ENCODE measurements at regions not wholly inside any gene's neighbourhood (a gene's known extent, or its start where the extent isn't known, plus 50 kb on each side); places are given as distances from the start of the nearest gene placed in this dataset.
A peak's percentile ranks its signal among the peaks of the same experiment; 100 is the strongest.

- no peak for TF ChIP-seq CTCF (IDR thresholded peaks at IDR 0.05; ENCODE audit: extremely low read depth, insufficient read depth, missing control alignments)
- in situ Hi-C loops (cut with MboI; ENCODE audit: low pct_unique_long_range_greater_than_20kb, low sequenced_read_pairs, unreplicated experiment): no loop called here
- no peak for DNase-seq (ENCODE audit: low spot score)
These were observed 353.8 kb downstream of the PREX1 start for GRCh38 chr20:48474022-48474421.

GRCh38 chr20:48471759-48472408 is 355.9 kb downstream of the PREX1 start:
- no peak for DNase-seq (ENCODE audit: low spot score)
- in situ Hi-C loops (cut with MboI; ENCODE audit: low pct_unique_long_range_greater_than_20kb, low sequenced_read_pairs, unreplicated experiment): no loop called here
- no peak for TF ChIP-seq CTCF (IDR thresholded peaks at IDR 0.05; ENCODE audit: extremely low read depth, insufficient read depth, missing control alignments)

DNA sequence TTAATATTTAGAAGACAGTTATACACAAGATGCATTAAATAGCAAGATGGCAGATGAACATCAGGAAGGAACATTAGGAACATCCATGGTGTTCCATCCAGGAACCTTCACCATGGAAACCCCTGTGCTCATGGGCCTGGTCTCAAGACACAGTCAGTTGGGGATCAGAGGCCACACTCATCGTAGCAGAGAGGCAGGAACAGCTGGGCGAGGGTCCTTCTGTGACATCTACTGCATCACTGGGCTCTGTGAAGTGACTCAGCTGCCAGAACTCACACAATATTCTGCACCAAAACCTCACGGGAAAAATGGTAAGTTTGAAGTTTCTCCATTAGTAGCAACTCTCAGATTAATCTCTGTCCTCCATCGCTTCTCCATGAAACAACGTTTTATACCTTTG is 356.6 kb downstream of the PREX1 start:
- DNase-seq (ENCODE audit: low spot score): no peak
- TF ChIP-seq CTCF (IDR thresholded peaks at IDR 0.05; ENCODE audit: extremely low read depth, insufficient read depth, missing control alignments): no peak
- in situ Hi-C loops (cut with MboI; ENCODE audit: low pct_unique_long_range_greater_than_20kb, low sequenced_read_pairs, unreplicated experiment): no loop called here

DNA sequence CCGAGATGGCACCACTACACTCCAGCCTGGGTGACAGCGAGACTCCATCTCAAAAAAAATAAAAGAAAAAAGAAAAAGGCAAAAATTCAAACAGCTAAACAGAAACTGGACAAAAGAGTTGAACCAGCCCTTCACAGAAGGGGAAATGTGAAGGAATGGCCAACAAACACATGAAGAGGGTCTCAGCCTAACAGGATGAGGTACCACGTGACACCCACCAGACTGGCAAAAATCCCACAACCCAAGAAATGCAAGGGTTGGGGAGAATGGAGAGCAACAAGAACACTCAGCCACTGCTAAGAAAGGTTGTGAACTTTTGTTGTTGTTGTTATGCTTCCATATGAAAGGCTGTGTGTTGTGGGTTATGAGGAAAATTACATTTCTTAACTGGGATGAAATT is 357.7 kb downstream of the PREX1 start:
- no peak for TF ChIP-seq CTCF (IDR thresholded peaks at IDR 0.05; ENCODE audit: extremely low read depth, insufficient read depth, missing control alignments)
- in situ Hi-C loops (cut with MboI; ENCODE audit: low pct_unique_long_range_greater_than_20kb, low sequenced_read_pairs, unreplicated experiment): no loop called here
- no peak for DNase-seq (ENCODE audit: low spot score)

DNA sequence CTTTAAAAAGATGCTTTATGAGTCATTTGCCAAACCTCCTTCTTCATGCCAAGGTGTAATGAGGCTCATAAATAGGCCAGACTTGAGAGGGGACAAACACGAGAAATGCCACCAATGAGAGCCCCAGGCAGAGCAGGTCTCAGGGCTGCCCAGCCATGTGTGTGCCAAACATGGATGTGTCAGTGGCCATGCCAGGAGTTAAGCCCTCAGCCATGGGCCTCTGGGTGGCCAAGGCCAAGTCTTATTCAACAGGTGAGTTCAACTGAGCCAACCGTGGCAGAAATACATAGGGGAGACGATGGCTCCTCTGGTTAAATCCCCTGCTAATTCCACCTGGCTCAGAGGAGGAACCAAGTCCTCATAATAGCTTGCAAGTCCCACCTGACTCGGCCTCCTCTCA is 358.8 kb downstream of the PREX1 start:
- in situ Hi-C loops (cut with MboI; ENCODE audit: low pct_unique_long_range_greater_than_20kb, low sequenced_read_pairs, unreplicated experiment): no loop called here
- DNase-seq (ENCODE audit: low spot score): no peak
- no peak for TF ChIP-seq CTCF (IDR thresholded peaks at IDR 0.05; ENCODE audit: extremely low read depth, insufficient read depth, missing control alignments)

DNA sequence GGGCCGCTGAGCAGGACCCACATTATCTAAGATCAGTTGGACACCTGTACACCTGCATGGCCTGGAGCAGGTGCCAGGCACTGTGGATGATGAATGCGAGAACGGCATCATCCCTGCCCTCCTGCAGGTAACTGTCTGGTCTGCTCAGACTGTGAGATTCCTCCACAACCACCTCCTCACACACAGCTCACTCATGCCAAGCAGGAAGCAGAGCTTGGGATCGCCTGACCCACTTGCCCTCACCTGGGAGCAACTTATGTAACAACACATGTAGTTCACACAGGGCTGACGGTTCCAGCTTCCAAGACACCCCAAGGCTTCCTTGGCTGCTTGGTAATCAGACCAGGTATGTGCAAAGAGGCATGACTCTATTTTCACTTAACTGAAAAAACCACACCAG is 359.2 kb downstream of the PREX1 start:
- in situ Hi-C loops (cut with MboI; ENCODE audit: low pct_unique_long_range_greater_than_20kb, low sequenced_read_pairs, unreplicated experiment): no loop called here
- no peak for TF ChIP-seq CTCF (IDR thresholded peaks at IDR 0.05; ENCODE audit: extremely low read depth, insufficient read depth, missing control alignments)
- no peak for DNase-seq (ENCODE audit: low spot score)

DNA sequence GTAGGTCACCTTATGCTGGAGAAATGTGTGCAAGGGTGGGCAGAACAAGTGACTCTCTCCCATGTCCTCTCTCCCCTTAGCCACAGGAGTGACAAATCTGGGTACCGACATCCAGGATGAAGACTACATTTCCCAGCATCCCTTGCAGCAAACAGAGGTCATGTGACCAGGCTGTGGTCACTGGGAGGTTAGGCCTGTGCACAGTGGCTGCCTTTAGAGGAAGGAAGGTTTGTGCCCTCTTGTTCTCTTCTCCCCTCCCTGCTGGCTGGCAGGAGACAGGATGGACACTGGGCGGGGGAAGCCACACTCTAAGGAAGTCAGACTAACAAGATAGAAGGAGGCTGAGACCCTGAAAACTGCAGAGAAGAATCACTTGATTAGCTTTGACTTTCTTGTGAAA is 360.2 kb downstream of the PREX1 start:
- no peak for TF ChIP-seq CTCF (IDR thresholded peaks at IDR 0.05; ENCODE audit: extremely low read depth, insufficient read depth, missing control alignments)
- peak; percentile 53 for DNase-seq (ENCODE audit: low spot score)
- in situ Hi-C loops (cut with MboI; ENCODE audit: low pct_unique_long_range_greater_than_20kb, low sequenced_read_pairs, unreplicated experiment): no loop called here
